ENCODE measurements at regions not wholly inside any gene's neighbourhood (a gene's known extent, or its start where the extent isn't known, plus 50 kb on each side); places are given as distances from the start of the nearest gene placed in this dataset.

DNA sequence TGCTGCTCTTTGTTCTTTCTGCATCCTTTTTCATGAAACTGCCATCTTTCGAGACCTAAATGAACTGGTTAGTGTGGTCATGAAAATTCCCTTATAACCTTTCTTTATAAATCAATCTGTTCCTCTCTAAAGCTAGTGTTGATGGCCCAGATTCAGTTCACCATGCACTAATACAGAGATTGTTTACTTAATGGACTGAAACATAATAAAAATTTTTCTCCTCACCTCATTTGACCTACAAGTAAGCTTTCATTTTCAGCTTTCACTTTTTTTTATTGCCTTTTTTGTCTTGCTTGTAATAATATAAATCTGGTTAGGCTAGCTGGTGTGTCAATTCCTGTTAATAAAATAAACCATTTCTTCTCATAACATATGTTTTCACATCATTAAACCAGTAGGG lies 183.8 kb downstream of the CCDC59 start:
- no peak for DNase-seq (ENCODE audit: low read depth in 2 of 2)

DNA sequence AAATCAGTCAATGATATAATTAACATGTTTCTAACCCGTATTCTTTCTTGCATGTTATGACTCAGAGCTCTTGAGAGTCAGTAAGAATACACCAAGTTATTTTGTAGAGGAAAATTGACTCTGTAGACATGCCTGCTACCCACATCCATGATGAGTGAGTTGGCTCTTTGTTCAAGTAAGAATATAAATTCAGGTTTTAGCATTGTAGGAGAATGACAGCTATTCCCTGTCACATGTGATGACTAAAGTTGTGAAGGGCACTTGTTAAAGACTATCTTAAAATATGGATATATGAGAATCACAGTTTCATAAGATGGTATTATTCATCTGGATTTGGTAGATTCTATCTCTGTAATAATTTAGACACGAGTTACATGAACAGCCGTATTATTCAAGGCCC lies 209.1 kb downstream of the CCDC59 start:
- DNase-seq (ENCODE audit: low read depth in 2 of 2), result no peak

DNA sequence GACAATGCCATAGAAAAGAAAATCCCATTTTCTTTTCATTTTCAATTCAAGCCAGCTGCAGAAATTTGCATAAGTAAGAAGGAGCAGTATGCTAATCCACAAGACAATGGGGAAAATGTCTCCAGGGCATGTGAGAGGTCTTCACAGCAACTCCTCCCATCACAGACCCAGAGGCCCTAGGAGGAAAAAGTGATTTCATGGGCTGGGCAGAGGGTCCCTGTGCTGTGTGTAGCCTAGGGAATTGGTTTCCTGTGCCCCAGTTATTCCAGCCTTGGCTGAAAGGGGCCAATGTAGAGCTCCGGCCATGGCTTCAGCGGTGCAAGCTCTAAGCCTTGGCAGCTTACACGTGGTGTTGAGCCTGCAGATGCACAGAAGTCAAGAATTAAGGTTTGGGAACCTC lies 211.4 kb downstream of the CCDC59 start:
- DNase-seq (ENCODE audit: low read depth in 2 of 2), result no peak

DNA sequence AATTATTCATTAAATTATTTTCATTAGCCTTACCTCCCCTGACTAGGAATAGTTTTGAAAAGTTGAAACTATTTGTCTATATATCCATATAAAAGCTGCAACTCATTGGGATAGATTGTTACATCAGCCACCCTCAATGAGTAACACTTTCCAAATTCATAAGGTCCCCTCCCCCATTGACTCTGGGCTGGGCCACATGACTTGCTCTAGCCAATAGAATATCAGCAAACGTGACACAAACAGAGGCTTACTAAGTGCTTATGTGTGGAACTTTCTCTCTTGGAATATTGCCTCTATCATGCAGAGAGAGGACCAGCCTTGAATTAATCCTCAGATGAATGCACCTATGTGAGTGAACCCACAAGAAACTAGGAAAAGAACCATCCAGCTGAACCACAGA lies 213.7 kb downstream of the CCDC59 start:
- no peak for DNase-seq (ENCODE audit: low read depth in 2 of 2)

DNA sequence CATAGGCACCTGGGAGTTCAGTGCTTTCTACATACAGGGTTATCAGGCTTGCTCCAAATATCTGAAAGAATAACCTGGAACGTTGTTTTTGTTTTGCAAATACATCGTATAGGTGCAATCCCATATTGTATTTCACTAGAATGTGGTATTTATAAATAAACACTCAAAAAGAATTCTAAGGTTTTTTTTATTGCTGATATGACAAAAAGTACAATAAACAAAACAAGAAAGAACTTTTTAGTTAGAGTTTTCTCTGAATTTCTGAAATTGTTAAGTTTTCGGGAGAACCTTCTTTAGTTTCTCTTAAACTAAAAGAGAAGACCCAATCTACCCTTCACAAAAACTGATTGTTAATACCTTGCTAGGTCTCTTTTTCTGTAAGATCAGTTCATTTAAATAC lies 225.8 kb downstream of the CCDC59 start:
- no peak for DNase-seq (ENCODE audit: low read depth in 2 of 2)

DNA sequence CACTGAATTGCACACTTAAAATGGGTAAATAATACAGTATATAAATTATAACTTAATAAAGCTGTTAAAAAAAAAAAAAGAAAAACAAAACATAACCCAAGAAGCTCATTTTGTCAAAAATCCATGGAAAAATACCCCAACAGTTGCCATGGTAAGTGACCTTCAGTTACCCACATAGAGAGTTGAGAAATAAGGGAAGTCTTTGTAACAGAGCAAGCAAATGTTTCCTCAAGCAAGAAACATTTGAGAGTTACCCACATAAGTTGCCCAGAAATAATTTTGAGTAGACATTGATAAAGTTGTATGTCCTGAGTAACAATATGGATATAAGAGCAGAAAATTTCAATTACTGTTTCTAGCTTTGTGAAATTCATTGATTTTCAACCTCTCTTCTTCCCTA lies 227.4 kb downstream of the CCDC59 start:
- DNase-seq (ENCODE audit: low read depth in 2 of 2), result no peak

DNA sequence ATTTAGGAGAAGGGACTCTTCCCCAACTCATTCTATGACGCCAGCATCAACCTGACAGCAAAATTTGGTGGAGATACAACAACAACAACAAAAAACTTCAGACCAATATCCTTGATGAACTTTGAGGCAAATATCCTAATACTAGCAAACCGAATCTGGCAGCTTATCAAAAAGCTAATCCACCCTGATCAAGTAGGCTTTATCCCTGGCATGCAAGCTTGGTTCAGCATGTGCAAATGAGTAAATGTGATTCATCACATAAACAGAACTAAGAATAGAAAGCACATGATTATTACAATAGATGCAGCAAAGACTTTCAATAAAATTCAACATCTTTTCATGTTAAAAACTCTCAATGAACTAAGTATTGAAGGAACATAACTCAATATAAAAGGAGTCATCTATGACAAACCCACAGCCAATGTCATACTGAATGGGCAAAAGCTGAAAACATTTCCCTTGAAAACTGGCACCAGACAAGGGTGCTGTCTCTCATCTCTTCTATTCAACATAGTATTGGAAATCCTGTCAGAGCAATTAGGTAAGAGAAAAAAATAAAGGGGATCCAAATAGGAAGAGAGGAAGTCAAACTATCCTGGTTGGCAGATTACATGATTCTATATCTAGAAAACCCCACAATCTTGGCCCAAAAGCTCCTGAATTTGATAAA lies 233.3 kb downstream of the CCDC59 start:
- no peak for DNase-seq (ENCODE audit: low read depth in 2 of 2)

DNA sequence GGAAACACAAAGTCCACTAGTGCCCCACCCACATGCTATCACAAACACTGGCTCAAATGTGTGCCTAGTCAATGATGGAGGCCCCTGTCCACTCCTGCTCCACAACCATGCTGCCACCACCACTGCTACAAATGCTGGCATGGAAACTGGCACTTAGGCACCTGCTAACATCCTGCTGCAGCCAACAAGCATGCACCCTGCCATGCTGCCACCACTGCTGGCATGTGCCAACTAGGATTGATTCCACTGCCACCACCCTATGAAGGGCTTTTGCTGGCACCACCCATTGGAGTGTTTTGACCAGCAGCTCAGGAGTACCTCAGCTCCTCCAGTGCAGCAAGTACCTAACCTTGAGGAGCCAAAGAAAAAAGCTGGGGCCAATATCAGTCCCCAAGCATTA lies 236.6 kb downstream of the CCDC59 start:
- no peak for DNase-seq (ENCODE audit: low read depth in 2 of 2)

DNA sequence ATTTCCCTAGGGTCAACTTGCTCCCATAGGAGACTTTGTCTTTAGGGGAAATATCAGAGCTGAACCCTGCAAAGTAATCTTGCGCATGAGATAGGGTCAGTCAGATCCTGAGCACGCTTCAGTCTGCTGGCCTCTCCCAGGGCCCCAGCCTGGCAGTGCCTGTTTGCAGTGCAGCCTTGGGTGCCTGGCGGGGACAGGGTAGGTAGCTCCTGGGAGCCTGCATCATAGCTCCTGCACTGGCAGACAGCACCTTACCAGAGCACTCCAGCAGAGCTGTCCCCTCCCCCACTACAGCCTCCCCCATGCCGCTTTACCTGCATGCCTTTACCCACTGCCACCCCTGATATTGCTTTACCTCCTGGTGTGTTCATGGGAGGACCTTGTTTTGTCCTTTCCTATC lies 237.3 kb downstream of the CCDC59 start:
- no peak for DNase-seq (ENCODE audit: low read depth in 2 of 2)

DNA sequence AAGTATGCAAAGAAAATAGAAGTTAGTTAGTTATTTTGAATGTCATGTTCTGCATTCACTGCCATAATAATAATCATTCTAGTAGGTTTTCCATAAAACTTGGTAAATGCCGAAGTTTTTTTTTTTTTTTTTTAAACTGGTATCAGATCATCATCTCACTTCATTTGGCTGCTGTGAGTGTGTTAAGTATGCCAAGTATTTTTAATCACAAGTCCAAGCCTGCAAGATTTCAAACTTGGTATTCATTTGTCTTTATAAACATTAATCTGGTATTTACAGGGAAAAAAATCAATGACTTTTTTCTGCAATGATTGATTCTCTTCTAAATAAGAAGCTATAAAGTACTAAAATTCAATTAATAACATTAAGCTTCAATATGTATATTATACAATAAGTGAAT lies 248.9 kb downstream of the CCDC59 start:
- DNase-seq (ENCODE audit: low read depth in 2 of 2), result no peak

DNA sequence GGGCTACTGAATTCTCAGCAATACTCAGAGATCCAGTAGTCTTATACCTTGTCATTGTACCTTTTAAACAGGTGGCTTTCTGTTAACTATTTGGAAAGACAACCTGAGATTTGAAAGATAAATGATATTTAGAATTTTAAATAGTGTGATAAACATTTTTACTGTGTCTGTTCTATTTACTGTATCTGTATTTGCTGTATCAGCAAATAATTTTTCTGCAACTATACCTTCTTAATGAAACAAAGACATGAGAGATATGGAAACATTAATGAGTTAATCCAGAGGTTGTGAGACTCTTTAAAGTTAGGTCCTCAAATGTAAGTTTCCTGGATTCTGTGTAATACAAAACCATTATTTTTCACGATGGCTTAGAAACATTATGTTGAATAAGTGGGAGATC lies 249.6 kb downstream of the CCDC59 start:
- no peak for DNase-seq (ENCODE audit: low read depth in 2 of 2)

DNA sequence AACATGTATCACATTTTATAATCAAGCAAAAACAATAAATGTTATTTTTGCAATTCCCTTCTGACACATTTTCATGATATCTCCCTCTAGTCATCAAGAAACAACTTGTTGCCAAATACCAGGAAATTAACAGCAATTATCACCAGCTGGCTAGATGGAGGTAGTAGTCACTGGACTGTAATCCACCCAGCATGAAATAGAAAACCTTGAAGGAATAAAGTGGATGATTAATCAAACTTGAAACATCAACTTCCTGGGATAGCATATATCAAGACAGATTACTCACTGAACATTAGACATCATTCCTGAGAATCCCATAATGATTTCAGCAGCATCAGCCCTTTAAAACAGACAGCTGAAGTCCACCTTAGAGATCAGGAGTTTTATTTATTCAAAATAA lies 259.0 kb downstream of the CCDC59 start:
- no peak for DNase-seq (ENCODE audit: low read depth in 2 of 2)

DNA sequence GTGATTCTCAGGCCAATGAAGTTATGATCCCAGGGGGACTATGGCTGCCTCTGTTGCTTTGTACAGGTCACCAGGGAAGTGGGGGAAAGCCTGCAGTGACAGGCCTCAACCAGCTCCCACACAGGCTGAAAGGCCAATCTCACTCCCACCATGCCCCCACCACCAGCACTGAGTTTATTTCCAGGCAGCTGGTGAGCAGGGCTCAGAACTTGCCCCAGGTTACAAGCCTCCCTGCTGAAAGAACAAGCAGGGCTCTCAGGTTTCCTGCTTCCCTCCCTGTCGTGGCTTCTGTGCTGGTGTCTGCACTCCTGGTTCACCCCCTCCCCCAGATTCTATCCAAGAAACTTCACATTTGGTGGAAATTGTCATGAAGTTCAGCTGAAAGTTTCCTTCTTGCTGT lies 260.3 kb downstream of the CCDC59 start:
- DNase-seq (ENCODE audit: low read depth in 2 of 2), result no peak

DNA sequence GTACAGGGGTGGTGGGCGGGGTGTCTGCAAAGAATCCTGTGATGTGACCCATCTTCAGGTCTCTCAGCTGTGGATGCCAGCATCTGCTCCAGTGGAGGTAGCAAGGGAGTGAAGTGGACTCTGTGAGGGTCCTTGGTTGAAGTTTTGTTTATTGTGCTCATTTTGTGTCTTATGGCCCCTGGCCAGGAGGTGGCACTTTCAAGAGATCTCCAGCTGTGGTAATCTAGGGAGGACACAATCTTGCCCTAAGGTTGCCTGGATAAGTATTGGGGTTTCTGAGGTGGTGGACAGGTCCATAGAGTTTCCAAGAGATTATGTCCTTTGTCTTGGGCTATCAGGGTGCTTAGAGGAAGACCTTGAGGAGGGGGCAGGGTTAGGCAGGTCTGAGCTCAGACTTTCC lies 260.7 kb downstream of the CCDC59 start:
- no peak for DNase-seq (ENCODE audit: low read depth in 2 of 2)

DNA sequence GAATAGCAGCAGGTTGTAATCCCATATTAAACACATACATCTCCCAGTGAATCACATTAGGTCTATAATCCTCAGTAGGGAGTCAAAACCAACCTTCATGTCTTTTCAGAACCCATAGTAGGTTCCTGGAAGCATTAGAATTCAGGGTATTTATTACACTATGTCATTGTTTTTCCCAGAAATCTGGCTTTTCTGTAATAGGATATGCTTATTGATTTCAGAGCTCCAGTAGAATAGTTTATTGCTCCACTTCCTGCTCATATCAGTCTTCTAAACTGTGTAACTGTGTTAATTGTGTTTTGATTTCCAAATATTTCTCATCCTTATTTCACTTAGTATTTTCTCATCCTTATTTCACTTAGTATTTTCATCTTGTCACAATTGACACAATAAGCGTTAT lies 268.0 kb downstream of the CCDC59 start:
- DNase-seq (ENCODE audit: low read depth in 2 of 2), result no peak

DNA sequence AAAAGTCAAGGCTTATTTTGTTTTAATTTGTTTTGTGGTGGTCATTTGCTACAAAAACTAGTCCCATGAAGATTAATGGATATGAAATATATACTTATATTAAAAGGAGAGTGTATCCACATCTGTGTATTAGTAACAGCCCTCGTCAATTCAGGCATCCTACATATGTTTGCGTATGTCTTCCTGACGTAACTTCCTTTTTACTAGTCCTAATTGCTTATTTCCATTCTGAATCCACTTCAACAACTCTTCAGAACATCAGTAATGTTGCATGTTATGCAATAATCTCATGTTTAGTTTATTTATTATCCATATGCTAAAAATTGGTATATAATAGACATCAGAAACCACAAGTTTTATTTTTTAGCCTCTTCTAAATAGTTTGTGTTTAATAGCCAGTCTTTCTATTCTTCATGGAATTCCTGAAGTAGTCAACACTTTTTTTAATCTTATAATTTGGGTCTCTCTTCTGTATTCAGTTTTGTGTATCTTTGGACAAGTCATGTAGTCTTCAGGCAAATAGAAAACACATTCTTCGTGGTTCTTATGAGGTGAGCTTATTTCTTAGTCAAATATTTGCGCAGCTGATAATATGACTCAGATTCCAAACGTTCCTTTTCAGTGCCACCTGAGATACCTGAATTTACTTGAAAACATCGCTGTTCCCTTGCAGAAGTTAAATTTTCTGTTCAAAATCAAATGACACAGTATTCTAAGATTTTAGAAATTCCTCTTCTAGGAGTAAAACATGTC lies 268.6 kb downstream of the CCDC59 start:
- no peak for DNase-seq (ENCODE audit: low read depth in 2 of 2)

DNA sequence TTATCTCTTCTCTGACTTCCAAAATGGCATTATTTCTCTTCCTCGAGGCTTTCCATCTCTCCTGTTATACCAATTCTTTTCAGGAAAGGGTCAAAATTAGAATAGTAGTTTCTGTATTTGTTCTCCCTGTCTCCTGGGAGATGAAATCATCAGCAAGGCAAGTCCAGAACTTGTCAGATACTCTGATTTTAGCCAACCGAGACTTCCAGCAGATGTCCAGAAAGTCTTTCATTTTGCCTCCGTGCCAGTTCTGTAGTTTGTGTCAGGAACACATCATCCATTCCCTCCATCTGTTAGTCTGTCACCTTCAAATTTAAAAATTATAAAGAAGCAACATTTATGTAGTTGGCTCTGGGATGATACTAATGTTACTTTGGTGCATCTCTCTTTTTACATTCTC lies 275.7 kb downstream of the CCDC59 start:
- no peak for DNase-seq (ENCODE audit: low read depth in 2 of 2)

DNA sequence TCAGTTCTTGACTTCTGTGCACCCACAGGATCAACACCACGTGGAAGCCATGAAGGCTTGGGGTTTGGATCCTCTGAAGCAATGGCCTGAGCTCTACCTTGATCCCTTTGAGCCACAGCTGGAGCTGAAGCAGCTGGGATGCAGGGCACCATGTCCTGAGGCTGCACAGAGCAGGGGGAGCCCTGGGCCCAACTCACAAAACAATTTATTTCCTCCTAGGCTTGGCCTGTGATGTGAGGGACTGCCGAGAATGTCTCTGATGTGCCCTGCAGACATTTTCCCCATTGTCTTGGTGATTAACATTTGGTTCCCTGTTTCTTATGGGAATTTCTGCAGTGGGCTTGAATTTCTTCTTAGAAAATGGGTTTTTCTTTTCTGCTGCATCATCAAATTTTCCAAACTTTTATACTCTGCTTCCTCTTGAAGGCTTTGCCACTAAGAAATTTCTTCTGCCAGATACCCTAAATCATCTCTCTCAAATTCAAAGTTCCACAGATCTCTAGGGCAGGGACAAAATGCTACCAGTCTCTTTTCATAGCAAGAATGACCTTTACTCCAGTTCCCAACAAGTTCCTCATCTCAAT lies 288.2 kb downstream of the CCDC59 start:
- no peak for DNase-seq (ENCODE audit: low read depth in 2 of 2)

DNA sequence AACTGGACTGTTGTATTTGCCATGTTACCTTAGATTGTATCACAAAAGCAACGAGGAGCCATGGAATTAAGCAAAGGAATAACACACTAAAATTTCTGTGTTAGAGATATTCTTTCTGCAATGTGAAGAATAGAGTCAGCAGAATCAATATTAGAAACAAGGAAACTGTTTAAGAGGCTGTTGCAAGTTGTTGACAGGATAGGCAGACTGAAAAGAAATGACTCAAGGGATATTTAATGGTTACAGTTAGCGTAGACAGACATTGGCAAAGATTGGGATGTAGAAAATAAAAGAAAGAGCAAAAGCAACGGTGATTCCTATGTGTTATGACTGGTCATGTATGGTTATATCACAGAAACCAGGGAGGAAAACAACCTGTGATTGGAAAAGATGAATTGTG lies 299.0 kb upstream of the PPFIA2 start:
- no peak for DNase-seq (ENCODE audit: low read depth in 2 of 2)

DNA sequence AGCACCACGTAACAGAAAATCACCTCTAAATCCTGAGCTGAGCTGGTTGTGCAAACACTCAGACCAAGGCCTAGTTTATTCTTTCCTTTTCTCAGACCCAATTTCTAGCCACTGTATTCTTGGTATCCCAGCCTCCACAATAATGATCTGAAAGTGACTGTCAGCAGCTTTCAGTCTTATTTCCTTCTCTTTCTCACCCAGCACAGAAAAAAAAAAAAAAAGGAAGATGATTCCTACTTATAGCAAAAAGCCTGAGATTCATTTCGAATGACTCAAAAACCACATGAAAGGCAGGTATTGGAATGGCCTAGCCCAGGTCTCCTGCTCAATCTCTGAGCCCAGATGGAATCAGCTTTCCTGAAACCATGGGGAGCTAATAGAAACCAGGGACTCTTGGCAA lies 298.6 kb upstream of the PPFIA2 start:
- no peak for DNase-seq (ENCODE audit: low read depth in 2 of 2)

DNA sequence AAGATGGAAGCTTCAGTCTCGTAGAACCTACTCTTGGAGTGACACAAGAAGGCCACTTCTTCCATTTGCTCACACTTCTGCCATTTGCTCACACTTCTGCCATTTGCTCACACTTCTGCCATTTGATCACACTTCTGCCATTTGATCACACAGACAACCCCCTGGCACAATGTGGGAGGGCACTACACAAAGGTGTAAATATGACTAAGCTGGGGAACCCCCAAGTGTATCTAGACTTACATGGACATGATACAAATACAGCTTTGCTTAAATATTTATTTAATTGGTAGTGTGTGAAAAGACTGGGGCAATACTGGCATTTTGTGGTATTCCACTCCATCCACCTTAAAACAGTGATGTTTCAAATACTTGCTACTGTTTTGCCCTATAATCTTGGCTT lies 296.2 kb upstream of the PPFIA2 start:
- no peak for DNase-seq (ENCODE audit: low read depth in 2 of 2)

DNA sequence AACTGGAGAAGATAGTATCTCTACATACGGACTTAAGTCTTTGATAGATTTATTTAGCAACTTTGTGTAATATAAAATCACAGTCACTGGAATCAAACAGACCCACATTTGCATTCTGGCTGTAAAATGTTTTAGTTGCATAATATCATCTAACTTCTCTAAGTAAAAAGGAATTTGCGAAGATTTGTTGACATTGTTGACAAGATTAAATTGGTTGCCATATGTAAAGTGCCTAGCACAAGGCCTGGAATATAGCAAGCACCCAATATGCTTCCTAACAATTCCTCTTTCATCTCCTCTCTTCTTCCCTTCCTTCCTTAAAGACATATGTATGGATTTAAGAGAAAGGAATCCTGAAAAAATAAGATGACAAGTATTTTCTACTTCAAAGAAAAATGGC lies 295.4 kb upstream of the PPFIA2 start:
- no peak for DNase-seq (ENCODE audit: low read depth in 2 of 2)

DNA sequence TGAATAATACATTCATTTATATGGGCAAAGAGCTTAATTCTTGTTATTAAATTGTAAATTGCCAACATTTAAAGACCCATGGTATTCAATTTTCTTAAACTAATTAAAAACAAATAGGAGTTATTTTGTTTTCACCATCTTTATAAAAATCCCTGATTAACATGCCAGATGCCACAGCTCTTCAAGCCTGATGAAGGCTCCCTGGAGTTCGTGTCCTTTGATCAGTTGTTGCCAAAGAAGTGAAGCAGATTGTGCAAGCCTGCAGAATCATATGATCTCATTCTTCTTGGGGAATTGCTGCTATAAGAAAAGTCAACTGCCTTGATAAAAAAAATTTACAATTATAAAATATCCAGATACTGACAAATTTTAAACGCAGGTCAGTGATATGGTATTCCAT lies 288.3 kb upstream of the PPFIA2 start:
- no peak for DNase-seq (ENCODE audit: low read depth in 2 of 2)
